PFSK-1 (cell line): ENCODE measurements at regions not wholly inside any gene's neighbourhood (a gene's known extent, or its start where the extent isn't known, plus 50 kb on each side); places are given as distances from the start of the nearest gene placed in this dataset.

Experiments
- FOXP2 ChIP-seq: optimal IDR thresholded peaks from 2 replicates; pipeline ENCODE3; 2011; ENCODE audit warnings: borderline replicate concordance, control low read depth, inconsistent platforms; ENCODE audit not compliant: insufficient read depth; ENCODE audit errors: extremely low read length, extremely low read depth
- POLR2AphosphoS5 ChIP-seq: IDR thresholded peaks from 2 replicates; pipeline ENCODE4 v1.6.1; 2012; ENCODE audit warnings: low read depth, mild to moderate bottlenecking, control low read depth, low read length, moderate library complexity
- SIN3A ChIP-seq: IDR thresholded peaks from 2 replicates; pipeline ENCODE4 v1.6.1; 2012; ENCODE audit warnings: mild to moderate bottlenecking, low read length, moderate library complexity, borderline replicate concordance; ENCODE audit not compliant: insufficient read depth
- TAF1 ChIP-seq: IDR thresholded peaks from 2 replicates; pipeline ENCODE4 v1.6.1; 2012; ENCODE audit warnings: low read length, control low read depth, borderline replicate concordance; ENCODE audit not compliant: insufficient read depth
- TF ChIP-seq, protein P1 (sequence below), 2 experiments: IDR thresholded peaks; 2 replicates each; pipeline versions ENCODE4 v1.6.1 to v1.8.0; 2011 to 2012; ENCODE audit warnings: low read depth in 2 of 2, low read length in 2 of 2, control low read depth in 1 of 2, inconsistent platforms in 1 of 2, mild to moderate bottlenecking in 1 of 2, moderate library complexity in 1 of 2; ENCODE audit not compliant: insufficient read depth in 1 of 2

DNA sequence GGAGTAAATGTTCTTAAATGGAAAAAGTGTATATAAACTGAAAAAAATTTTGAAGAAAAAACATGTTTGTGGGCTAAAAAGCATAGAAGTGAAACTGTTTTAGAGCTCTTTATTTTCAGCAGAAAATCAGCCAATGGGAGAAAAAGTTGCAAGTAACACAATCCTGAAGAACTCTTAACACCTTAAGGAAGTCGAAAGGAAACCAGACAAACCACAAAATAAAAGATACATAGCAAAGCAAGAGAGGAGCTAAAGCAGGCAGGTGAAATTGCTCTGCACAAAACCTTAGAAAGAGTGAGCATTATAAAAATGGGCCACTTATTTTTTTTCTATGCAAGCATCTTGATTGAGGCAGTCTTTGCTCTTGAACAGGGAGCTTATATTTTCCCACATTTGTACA lies 300.5 kb downstream of the RAP2B start:
- TF ChIP-seq TAF1 (no peak), SIN3A (no peak), POLR2AphosphoS5 (no peak), FOXP2 (no peak)
- TF ChIP-seq, protein P1, sequence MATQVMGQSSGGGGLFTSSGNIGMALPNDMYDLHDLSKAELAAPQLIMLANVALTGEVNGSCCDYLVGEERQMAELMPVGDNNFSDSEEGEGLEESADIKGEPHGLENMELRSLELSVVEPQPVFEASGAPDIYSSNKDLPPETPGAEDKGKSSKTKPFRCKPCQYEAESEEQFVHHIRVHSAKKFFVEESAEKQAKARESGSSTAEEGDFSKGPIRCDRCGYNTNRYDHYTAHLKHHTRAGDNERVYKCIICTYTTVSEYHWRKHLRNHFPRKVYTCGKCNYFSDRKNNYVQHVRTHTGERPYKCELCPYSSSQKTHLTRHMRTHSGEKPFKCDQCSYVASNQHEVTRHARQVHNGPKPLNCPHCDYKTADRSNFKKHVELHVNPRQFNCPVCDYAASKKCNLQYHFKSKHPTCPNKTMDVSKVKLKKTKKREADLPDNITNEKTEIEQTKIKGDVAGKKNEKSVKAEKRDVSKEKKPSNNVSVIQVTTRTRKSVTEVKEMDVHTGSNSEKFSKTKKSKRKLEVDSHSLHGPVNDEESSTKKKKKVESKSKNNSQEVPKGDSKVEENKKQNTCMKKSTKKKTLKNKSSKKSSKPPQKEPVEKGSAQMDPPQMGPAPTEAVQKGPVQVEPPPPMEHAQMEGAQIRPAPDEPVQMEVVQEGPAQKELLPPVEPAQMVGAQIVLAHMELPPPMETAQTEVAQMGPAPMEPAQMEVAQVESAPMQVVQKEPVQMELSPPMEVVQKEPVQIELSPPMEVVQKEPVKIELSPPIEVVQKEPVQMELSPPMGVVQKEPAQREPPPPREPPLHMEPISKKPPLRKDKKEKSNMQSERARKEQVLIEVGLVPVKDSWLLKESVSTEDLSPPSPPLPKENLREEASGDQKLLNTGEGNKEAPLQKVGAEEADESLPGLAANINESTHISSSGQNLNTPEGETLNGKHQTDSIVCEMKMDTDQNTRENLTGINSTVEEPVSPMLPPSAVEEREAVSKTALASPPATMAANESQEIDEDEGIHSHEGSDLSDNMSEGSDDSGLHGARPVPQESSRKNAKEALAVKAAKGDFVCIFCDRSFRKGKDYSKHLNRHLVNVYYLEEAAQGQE (IDR thresholded peaks at IDR 0.05; ENCODE audit: insufficient read depth in 1 of 2, low read depth in 2 of 2, low read length in 2 of 2), result no peak

DNA sequence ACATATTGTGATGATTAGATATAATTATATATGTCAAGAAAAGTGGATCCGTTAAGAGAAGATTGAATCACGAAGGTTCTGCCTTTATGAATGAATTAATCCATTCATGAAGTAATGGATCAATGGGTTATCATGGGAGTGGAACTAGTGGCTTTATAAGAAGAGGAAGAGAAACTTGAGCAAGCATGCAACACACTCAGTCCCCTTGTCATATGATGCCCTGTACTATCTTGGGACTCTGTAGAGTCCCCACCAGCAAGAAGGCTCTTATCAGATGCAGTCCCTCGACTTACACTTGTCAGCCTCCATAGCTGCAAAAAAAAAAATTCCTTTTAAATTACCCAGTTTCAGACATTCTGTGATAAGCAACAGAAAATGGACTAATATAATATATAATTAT lies 301.9 kb downstream of the RAP2B start:
- TF ChIP-seq FOXP2 (no peak), TAF1 (no peak), POLR2AphosphoS5 (no peak), SIN3A (no peak)
- TF ChIP-seq, protein P1 (IDR thresholded peaks at IDR 0.05; ENCODE audit: insufficient read depth in 1 of 2, low read depth in 2 of 2, low read length in 2 of 2), result no peak

DNA sequence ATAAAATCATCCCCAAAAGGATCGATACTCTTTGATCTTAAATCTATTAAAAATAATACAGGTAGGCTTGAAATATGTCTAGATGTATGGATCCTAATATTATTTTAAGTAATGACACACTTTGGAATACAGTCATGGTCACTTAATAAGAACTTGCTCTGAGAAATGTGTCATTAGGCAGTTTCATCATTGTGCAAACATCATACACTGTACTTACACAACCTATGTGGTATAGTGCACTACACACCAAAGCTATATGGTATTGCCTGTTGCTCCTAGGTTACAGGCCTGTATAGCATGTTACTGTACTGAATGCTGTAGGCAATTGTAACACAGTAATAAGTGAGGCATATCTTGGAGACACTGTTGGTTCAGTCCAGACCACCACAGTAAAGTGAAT lies 307.1 kb downstream of the RAP2B start:
- no peak for TF ChIP-seq POLR2AphosphoS5

- TF ChIP-seq FOXP2 (no peak), POLR2AphosphoS5 (no peak), TAF1 (no peak), SIN3A (no peak)
- TF ChIP-seq, protein P1 (IDR thresholded peaks at IDR 0.05; ENCODE audit: insufficient read depth in 1 of 2, low read depth in 2 of 2, low read length in 2 of 2), result no peak
Measured at GRCh38 chr3:153484842-153485241, 322.8 kb downstream of the RAP2B start.

DNA sequence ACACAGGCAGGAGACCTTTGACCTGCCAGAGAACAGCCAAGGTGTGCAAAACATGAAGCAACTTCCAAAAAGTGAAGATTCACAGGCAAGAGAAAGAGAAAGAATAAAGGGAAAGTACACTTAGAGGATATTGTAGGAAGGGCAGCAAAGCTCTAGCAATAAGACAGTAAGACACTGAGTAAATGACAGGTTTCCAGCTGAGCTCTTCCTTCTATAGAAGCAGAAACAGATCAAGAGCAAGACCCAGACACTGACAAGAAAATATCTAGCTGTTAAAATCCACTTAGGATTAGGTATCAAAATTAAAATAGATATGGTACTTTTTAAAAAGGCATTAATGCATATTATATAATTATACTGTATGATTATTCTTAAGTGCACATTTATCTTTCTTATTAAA lies 333.4 kb downstream of the RAP2B start:
- no peak for TF ChIP-seq SIN3A
- TF ChIP-seq, protein P1 (IDR thresholded peaks at IDR 0.05; ENCODE audit: insufficient read depth in 1 of 2, low read depth in 2 of 2, low read length in 2 of 2), result no peak
- no peak for TF ChIP-seq TAF1
- no peak for TF ChIP-seq POLR2AphosphoS5
- TF ChIP-seq FOXP2, result no peak

DNA sequence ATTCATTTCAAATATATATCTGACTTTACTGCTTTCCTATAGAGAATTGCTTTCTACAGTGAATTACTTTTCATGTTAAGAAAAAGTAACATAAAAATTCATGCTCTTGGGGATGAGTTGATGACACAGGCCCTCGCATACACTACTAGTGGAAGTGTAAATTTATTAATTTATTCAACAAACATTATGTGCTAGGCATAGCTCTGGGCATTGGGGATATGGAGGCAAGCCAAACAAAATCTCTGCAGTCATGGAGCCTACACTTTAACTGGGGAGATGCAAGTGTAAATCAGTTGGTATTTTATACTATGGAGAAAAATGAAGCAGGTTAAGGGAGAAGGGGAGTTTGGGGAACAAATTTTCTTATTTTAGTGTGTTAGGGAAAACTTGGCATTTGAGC lies 340.7 kb downstream of the RAP2B start:
- no peak for TF ChIP-seq FOXP2
- TF ChIP-seq SIN3A, result no peak
- TF ChIP-seq, protein P1 (IDR thresholded peaks at IDR 0.05; ENCODE audit: insufficient read depth in 1 of 2, low read depth in 2 of 2, low read length in 2 of 2), result no peak
- TF ChIP-seq TAF1, result no peak
- no peak for TF ChIP-seq POLR2AphosphoS5
